ENCODE measurements at regions not wholly inside any gene's neighbourhood (a gene's known extent, or its start where the extent isn't known, plus 50 kb on each side); places are given as distances from the start of the nearest gene placed in this dataset.

DNA sequence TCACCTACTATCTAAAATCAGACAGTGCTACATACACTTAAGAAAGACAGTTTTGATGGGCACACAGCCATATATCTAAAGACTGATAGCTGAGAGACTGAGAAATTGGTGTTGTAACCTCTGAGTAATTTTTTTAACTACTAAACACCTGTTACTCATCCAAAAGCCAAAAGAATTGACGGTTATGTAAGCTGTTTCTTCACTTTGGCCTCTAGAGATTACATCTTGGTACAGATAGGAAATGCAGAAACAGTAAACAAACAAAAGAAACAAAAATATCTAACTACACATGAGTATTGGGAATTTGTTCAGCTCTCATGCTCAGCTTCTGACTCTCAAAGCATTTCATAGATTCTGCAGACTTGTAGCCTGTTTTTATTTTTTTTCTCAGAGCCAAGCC is 152.1 kb upstream of the GAS1 start:
- TF ChIP-seq, protein P1, sequence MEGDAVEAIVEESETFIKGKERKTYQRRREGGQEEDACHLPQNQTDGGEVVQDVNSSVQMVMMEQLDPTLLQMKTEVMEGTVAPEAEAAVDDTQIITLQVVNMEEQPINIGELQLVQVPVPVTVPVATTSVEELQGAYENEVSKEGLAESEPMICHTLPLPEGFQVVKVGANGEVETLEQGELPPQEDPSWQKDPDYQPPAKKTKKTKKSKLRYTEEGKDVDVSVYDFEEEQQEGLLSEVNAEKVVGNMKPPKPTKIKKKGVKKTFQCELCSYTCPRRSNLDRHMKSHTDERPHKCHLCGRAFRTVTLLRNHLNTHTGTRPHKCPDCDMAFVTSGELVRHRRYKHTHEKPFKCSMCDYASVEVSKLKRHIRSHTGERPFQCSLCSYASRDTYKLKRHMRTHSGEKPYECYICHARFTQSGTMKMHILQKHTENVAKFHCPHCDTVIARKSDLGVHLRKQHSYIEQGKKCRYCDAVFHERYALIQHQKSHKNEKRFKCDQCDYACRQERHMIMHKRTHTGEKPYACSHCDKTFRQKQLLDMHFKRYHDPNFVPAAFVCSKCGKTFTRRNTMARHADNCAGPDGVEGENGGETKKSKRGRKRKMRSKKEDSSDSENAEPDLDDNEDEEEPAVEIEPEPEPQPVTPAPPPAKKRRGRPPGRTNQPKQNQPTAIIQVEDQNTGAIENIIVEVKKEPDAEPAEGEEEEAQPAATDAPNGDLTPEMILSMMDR (IDR thresholded peaks at IDR 0.05; ENCODE audit: low read depth, low read length, poor library complexity, severe bottlenecking): no peak
- no peak for TF ChIP-seq EZH2phosphoT487 (IDR thresholded peaks at IDR 0.05; ENCODE audit: borderline replicate concordance, low read length)

All from DOHH2 (cell line).